CD4-positive, alpha-beta memory T cell (primary cell): ENCODE measurements at regions not wholly inside any gene's neighbourhood (a gene's known extent, or its start where the extent isn't known, plus 50 kb on each side); places are given as distances from the start of the nearest gene placed in this dataset.

Source experiments
- CTCF ChIA-PET: fragments of 350-600 bp; sonication (Branson Sonifier 250); formaldehyde crosslinking; loops from one replicate; lab custom pipeline; 2021; ENCODE audit warnings: inconsistent platforms; ENCODE audit not compliant: partially characterized antibody; lab: Charles Lee
- POLR2A ChIA-PET: fragments of 350-600 bp; sonication (Branson Sonifier 250); formaldehyde crosslinking; loops from one replicate; lab custom pipeline; 2021; ENCODE audit not compliant: partially characterized antibody; lab: Charles Lee
- DNase-seq, 5 donors: peaks; one replicate each; pipeline versions ENCODE4 v3.0.0 to v3.0.0-alpha.2; 2020 to 2022; ENCODE audit warnings: mixed read lengths in 1 of 5
- H3K27ac ChIP-seq: one replicate; pipeline ENCODE4 v1.7.0; 2013; ENCODE audit warnings: low read depth, low read length
- H3K27me3 ChIP-seq: 2 replicates; pipeline ENCODE4 v1.7.0; 2013; ENCODE audit warnings: mild to moderate bottlenecking, low read length, moderate library complexity; ENCODE audit not compliant: insufficient read depth
- H3K36me3 ChIP-seq: 2 replicates; pipeline ENCODE4 v1.7.0; 2013; ENCODE audit warnings: mild to moderate bottlenecking, low read length, moderate library complexity; ENCODE audit not compliant: insufficient read depth
- H3K4me1 ChIP-seq: 2 replicates; pipeline ENCODE4 v1.7.0; 2013; ENCODE audit warnings: mild to moderate bottlenecking, low read length, moderate library complexity; ENCODE audit not compliant: insufficient read depth
- H3K4me3 ChIP-seq, 2 donors: one replicate each; pipeline ENCODE4 v1.7.0; 2013; ENCODE audit warnings: low read length in 2 of 2, mild to moderate bottlenecking in 1 of 2
- H3K9me3 ChIP-seq, 2 donors: one replicate each; pipeline ENCODE4 v1.7.0; 2013; ENCODE audit warnings: low read length in 2 of 2, control low read depth in 1 of 2; ENCODE audit not compliant: control insufficient read depth in 1 of 2
- H3K27ac Mint-ChIP-seq, 7 donors: one replicate each; pipeline ENCODE4 v1.8.0; 2020 to 2021; ENCODE audit warnings: mixed read lengths in 7 of 7, mild to moderate bottlenecking in 6 of 7, inconsistent platforms in 3 of 7, moderate library complexity in 3 of 7
- H3K27me3 Mint-ChIP-seq, 2 donors: one replicate each; pipeline ENCODE4 v1.8.0; 2020 to 2021; ENCODE audit warnings: mixed read lengths in 2 of 2
- H3K36me3 Mint-ChIP-seq, 2 donors: one replicate each; pipeline ENCODE4 v1.8.0; 2020 to 2021; ENCODE audit warnings: mixed read lengths in 2 of 2, inconsistent platforms in 1 of 2, mild to moderate bottlenecking in 1 of 2
- H3K4me1 Mint-ChIP-seq, 4 donors: one replicate each; pipeline ENCODE4 v1.8.0; 2020 to 2021; ENCODE audit warnings: mixed read lengths in 4 of 4, mild to moderate bottlenecking in 1 of 4
- H3K4me3 Mint-ChIP-seq, 8 donors: one replicate each; pipeline ENCODE4 v1.8.0; 2020 to 2021; ENCODE audit warnings: mixed read lengths in 8 of 8, mild to moderate bottlenecking in 7 of 8, moderate library complexity in 6 of 8, inconsistent platforms in 3 of 8
- H3K9me3 Mint-ChIP-seq, 8 donors: one replicate each; pipeline ENCODE4 v1.8.0; 2020 to 2021; ENCODE audit warnings: mixed read lengths in 8 of 8, mild to moderate bottlenecking in 5 of 8, inconsistent platforms in 3 of 8, moderate library complexity in 1 of 8
- intact Hi-C: fragments of 100-400 bp; cut with micrococcal nuclease; formaldehyde crosslinking; loops from one replicate; pipeline ENCODE4 v1.15.1; 2023

GRCh38 chr12:19074700-19075099 is 54.8 kb upstream of the PLEKHA5 start:
- Mint-ChIP-seq H3K27ac (no peak overlapping the region), H3K4me1 (no peaks in the 10 kb centered on the region), H3K4me3 (no peak overlapping the region), H3K9me3 (no peaks in the 10 kb centered on the region), H3K36me3 (no peaks in the 10 kb centered on the region), H3K27me3 (peaks cover 2 to 3% of the 10 kb centered on the region in 2 donors)
- Histone ChIP-seq H3K36me3 (no peaks in the 10 kb centered on the region), H3K27ac (no peak overlapping the region), H3K4me3 (no peak overlapping the region), H3K4me1 (no peaks in the 10 kb centered on the region), H3K27me3 (no peaks in the 10 kb centered on the region), H3K9me3 (no peaks in the 10 kb centered on the region)
- ChIA-PET CTCF (interaction anchor here (1.5 kb wide), 1 partner anchor 10 kb away, joined by 4 read pairs; no protein-coding TSS in a partner anchor), POLR2A (no interaction called here)
- no peak for DNase-seq
- intact Hi-C loops = no loop called here

GRCh38 chr12:19075711-19076340 is 53.7 kb upstream of the PLEKHA5 start:
- Mint-ChIP-seq H3K27me3 (no peaks in the 10 kb centered on the region), H3K9me3 (no peaks in the 10 kb centered on the region), H3K27ac (no peak overlapping the region), H3K4me1 (no peaks in the 10 kb centered on the region), H3K4me3 (no peak overlapping the region), H3K36me3 (no peaks in the 10 kb centered on the region)
- intact Hi-C loops = no loop called here
- no peaks in the 10 kb centered on the region for H3K27me3 ChIP-seq
- no peaks in the 10 kb centered on the region for H3K9me3 ChIP-seq
- no peak for DNase-seq
- CTCF ChIA-PET = no interaction called here
- H3K36me3 ChIP-seq = no peaks in the 10 kb centered on the region
- H3K27ac ChIP-seq = no peak overlapping the region
- no peaks in the 10 kb centered on the region for H3K4me1 ChIP-seq
- POLR2A ChIA-PET = no interaction called here
- H3K4me3 ChIP-seq = no peak overlapping the region
